NCI-H1694 treated with DMSO at 0.1 percent for 48 hours (cell line): ENCODE measurements at regions not wholly inside any gene's neighbourhood (a gene's known extent, or its start where the extent isn't known, plus 50 kb on each side); places are given as distances from the start of the nearest gene placed in this dataset.
"Not testable (repeated sequence)": the region's sequence is repeated elsewhere in the genome, so short reads cannot be mapped to it uniquely, and the experiment has no call there.

Experiments
- DNase-seq: peaks from one replicate; lab custom pipeline; 2025; lab: John Stamatoyannopoulos, UW

DNA sequence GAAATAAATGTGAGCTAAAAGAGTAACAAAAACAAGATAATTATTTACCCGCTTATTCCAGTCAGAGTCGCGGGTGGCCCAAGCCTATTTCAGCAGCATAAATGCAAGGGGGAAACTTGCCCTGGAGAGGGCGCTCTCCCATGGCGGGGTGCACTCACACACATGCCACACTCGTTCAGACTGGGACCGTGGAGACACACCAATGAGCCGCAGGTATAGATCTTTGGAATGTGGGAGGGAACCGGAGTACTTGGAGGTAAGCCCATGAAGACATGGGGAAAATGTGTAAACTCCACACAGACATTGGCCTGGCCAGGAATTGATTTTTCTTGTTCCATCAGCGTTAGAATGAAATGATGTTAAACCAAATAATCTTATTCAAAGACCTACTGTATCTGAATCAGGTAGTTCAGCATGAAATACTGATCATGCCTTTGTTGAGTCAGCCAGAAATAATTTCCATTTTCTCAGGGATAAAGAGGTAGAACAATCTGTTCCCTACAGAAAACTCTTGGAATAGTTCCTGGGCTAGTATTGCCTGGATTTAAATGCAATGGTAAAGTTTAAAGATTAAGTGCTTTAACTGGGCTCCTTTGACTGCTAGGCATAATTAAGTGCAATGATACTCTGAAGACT is 191.5 kb downstream of the MCHR2 start:
- no peak for DNase-seq

DNA sequence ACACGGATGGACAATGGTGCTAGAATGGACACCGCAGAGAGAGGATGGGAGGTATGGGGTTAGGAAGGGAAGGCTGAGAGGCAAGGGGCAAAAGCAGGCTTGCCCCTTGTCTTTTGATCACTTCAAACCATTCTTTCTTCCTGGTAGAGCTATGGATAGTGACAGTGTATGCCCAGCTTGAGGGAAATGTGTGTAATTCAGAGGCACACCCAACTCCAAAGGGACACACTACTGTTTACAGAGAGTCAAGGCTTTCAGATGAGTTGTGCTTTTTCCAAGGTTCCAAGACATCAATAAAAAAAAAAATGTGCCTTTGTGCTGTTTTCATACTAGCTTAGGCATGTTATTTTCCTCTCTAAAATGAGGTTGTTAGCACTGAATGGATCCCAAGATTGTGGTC is 185.0 kb downstream of the MCHR2 start:
- DNase-seq: no peak

DNA sequence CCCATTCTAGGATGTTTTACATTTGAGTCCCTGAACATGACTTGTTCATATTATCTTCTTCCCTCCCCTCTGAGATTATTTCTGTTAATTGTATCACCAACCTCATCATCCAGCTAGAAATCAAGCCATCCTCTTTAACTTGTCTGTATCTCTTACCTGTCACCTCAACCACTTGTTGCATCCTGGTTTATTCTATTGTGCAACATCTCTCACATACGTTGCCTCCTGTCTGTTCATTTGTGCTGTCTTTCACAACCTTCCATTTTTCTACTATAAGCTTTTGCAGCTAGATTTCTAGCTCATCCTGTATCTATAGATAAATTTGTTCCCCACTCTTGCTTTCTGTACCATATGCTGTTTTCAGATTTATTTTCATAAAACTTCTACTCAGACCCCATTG is 183.7 kb downstream of the MCHR2 start:
- no peak for DNase-seq

DNA sequence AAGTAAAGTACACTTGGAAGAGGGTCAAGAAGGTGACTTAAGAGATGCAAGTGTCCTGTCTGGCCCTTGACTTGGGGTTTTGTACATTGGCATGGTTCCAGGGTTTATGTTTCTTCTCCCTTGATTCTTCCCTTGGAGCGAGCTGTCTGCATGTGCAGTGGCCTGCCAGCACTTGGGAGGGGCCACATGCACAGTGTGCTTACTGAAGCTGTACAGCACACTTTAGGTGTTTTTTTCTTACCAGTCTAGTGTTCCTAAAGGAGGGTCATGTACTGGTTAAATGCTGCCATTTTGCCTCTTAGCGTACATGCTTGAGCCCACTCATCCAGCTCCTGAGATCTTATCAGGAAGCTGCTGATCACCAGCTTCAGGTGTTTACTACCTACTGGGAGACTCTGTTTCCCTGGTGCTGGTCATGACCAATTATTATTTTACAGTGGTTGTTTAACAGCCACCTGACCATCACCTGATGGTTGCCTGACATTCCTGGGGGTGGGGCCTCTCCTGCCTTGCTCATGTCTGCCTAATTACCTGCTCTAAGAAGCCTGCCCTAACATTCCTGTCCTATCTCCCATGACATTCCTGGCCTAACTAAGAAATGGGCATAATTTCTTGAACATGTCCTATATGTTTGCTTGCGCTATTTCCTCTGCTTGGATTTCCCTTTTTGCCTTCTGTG is 182.9 kb downstream of the MCHR2 start:
- DNase-seq: no peak

DNA sequence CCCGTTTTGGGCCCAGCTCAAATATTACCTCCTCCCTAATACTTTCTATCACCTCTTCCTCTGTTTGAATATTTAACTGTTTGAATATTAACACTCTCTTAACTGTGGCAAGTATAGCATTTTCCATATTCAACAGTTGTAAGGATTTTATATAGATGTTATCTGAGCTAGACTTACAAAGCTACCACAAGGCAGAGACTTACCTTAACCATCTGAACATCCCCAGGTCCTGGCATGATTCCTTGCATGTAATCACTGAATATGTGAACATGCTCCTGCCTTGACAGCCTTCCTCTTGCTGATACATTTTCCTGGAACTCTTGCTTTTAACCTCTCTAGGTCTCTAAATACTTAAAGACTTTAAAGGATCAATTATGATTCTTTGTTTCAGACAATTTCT is 182.4 kb downstream of the MCHR2 start:
- no peak for DNase-seq

DNA sequence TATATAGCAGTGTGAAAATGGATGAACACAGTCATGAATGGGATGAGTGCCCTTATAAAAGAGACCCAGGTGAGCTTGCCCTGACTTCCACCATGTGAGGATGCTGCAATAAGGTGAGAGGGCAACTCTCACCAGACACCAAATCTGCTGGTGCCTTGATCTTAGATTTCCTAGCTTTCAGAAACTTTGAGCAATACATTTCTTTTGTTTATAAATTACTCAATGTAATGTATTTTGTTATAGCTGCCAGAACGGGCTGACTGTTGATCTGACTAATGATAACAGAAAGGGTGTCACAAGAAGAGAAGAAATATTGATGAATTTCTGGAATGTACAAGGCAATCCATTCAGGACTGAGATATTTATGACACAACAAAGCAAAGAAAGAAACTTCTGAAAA is 180.5 kb downstream of the MCHR2 start:
- no peak for DNase-seq

DNA sequence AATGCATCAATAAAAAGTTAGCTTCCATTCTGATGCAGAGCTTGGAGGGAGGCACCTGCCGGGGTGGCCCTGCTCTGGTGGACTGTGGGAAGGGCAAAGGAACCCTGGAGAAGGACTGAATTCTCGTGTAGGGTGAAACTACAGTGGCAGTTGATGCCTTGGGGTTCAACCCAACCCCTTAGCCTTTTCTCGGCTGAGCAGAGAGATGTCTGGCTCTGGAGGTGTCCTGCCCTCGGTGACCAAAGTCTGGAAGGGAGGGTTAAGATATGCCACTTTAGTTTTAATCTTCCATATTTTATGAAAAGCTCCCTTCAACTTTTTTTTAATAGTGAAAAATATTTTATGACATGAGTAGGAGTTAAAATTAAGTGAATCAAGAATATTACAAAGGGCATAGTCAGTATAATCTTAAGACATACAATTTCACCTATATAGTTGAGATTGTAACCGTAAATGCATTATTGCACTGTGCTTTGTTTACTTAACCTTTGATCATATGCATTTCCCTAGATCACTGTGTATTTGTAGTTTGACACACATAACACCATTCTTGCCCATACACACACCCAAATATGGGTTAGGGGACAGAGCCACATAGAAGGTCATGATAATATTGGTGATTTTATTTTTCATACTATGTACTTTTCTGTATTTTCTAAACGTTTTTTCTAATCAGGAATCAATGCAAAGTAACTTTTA is 179.6 kb downstream of the MCHR2 start:
- DNase-seq: no peak

DNA sequence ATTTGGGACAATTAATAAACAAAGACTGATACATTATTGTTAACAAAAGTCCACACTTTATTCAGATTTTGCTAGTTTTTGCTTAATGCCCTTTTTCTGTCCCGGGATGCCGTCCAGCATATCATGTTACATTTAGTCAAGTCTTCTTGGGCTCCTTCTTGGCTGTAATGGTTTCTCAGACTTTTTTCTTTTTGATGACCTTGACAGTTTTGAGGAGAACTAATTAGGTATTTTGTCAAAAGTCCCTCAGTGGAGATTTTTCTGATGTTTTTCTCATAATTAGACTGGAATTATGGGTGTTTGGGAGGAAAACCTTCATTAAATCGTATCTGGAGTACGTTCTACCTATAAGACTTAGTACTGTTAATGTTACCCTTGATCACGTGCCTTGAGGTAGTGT is 177.2 kb downstream of the MCHR2 start:
- DNase-seq: no peak

DNA sequence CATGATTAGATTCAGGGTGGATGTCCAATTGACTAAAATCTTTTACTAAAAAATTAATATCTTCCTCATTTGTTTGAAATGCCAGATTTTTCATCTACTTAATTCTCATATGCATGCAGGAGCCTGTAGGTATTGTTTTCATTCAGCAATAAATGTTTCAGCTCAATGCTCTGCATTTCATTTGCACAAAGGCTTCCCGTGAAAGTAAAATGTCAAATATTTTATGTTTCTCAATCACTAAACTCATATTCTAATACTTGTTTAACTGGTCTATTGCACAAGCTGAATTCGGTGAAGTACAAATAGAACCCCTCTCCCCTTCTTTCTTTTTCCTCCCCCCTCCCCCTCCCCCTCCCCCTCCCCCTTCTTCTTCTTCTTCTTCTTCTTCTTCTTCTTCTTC is 175.9 kb downstream of the MCHR2 start:
- DNase-seq: no peak

DNA sequence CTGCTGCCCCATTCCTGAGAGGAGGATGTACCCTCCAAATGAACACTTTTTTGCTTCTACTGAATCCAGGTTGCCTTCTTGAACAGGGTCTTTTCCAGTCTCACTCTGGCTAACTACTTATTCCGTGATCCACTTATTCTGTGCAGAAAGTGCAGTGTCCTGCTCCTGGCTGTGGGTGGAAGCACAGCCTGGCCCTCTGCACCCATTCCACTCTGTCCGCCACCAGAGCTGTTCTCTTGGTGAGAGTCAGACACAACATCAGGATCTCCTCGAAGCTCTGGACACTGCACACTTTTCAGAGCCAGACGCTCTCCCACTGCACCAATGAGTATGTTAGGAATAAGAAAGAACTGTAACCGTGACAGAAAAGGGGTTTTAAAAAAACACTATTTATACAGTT is 174.2 kb downstream of the MCHR2 start:
- DNase-seq: no peak

DNA sequence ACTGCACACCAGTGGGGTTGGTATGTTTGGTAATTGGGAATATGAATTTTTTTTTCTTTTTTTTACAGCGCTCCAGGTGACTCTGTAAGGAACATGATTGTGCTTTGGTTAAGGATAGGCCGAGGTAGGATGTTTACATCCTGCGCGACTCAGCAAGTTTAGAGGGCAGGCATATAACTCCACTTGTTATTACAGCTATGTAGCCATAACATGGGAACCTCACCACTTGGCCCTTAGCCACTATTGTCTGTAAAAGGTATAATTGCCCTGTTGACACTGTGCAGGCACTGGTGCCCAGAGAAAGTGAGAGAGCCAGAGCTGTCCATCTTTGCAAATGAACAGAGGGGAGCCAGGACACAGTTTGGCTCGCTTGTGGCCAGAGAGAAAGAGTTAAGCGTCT is 172.9 kb downstream of the MCHR2 start:
- DNase-seq: no peak

DNA sequence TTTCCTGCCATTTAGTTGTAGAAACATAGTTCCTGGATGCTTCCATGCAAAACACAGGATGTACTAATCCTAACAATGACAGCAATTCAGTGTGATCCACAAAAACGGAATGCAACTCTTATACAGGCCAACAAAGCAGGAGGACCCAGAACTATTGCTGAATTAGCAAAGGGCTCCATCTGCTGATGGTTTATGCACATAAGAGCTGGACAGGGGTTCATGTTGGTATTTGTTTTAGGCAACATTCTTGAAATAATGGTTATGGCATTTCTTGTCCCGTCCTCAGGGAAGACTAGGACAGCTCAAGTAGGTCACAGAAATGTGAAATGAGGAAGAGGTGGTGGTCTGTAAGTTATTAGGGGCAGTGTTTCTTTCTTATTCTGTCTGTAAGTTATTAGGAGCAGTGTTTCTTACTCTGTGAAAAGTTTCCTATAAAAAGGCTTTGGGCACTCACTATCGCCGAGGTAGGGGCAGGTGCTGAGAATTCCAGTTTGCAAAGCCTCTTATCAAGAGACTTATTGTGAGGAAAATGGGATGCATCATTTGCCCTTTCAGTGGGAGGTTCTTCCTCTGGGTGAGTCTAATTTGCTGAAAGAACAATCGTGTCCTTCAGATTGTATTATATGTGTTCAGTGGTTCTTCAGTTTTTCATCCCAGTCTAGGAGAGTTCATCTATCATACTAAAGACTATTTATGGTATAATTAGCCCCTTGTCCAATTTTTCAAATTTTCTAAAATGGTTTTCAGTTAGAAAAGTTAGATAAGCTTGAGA is 171.1 kb downstream of the MCHR2 start:
- DNase-seq: peak; percentile 82

DNA sequence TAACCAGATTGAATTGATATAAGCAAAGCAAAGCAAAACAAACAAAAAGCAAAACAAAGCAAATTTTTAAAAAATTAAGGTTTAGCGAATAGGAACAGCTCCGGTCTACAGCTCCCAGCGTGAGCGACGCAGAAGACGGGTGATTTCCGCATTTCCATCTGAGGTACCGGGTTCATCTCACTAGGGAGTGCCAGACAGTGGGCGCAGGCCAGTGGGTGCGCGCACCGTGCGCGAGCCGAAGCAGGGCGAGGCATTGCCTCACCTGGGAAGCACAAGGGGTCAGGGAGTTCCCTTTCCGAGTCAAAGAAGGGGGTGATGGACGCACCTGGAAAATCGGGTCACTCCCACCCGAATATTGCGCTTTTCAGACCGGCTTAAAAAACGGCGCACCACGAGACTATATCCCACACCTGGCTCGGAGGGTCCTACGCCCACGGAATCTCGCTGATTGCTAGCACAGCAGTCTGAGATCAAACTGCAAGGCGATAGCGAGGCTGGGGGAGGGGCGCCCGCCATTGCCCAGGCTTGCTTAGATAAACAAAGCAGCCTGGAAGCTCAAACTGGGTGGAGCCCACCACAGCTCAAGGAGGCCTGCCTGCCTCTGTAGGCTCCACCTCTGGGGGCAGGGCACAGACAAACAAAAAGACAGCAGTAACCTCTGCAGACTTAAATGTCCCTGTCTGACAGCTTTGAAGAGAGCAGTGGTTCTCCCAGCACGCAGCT is 170.3 kb downstream of the MCHR2 start:
- not testable (repeated sequence) for DNase-seq

DNA sequence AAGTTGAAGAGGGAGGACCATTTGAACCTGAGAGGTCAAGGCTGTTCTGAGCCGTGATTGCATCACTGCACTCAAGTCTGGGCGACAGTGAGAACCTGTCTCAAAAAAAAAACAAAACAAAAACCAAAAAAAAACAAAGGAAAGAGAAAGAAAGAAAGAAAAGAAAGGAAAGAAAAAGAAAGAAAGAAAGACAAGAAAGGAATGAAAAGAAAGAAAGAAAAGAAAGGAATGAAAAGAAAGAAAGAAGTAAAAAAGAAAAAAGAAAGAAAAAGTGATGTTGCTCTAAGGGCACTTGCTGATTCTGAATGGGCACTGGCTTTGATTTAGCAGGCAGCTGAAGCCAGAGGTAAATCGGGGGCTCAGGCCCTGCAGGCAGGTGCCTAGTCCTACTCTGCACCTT is 161.0 kb downstream of the MCHR2 start:
- DNase-seq: no peak

DNA sequence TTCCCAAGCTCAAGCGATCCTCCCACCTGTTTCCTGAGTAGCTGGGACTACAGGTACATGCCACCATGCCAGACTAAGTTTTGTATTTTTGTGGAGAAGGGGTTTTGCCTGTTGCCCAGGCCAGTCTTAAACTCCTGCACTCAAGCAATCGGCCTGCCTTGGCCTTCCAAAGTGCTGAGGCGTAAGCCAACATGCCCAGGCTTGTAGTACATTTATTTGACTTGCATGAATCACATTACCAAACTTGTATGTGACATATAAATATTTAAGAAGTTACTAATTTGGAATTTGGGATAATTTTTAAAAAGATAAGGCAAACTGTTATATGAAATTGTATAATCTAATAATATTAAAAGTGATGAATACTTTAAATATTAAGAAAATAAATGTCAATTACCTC is 157.6 kb downstream of the MCHR2 start:
- no peak for DNase-seq

DNA sequence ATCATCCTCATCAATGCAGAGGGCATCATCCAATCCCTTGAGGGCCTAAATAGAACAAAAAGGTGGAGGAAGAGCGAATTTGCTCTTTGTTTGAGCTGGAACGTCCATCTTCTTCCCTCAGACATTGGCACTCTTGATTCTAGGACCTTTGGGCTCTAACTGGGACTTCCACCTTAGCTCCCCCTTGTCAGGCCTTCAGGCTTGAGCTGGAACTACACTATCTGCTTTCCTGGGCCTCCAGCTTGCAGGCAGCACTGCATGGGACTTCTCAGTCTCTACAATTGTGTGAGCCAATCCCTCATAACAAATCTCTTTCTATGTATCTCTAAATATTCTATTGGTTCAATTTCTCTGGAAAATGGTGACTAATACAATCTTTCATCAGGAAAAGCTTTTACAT is 155.4 kb downstream of the MCHR2 start:
- no peak for DNase-seq

DNA sequence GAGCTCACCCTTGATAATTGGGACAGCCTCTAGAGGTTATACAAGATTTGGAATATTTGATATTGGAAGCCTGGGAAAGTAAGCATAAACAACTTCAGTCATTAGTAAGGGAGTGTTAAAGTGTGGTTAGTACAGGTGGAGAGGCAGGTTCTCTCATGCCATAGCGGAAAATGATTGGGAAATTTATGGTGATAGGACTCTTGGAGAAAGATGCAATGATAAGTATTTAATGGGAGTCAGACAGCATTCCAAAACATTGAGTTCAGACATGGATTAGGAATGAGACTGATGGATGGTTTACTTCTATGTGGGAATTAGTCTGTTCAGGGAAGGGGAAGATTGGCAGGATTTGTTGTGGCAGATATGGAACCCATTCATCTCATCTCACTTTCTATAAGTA is 152.7 kb downstream of the MCHR2 start:
- DNase-seq: no peak

DNA sequence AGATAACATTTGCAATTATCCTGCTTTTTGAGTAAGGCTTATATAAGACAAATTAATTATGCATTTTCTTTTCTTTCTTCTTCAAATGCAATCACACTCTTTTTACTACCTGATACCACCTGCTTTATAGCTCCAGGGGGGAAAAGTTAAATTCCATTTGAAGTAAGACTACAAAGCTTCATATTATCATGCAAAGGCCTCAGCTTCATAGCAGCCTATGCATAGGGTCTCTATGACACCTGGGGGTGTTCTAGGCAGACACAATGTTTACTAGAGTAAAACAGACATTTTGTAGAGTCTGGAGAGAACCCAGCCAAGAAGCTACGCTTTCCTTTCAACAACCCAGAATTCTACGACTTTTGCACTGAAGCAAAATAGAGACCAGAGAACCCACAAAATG is 148.0 kb downstream of the MCHR2 start:
- DNase-seq: no peak

DNA sequence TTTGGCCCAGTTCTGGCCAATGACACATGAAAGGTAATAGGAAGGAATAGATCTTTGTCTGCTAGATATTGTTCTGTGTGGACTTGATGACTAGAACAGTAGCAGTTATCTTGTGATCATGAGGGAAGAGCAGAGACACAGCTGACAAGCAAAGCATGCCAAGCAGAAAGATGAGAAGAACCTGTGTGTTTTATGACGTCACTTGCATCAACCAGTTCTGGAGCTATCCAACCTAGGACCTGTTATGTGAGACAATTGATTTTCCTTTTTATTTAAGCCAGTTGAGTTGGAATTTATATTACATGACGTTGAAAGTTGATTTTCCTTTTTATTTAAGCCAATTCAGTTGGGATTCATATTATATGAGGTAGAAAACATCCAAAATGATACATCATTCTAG is 143.2 kb downstream of the MCHR2 start:
- no peak for DNase-seq

DNA sequence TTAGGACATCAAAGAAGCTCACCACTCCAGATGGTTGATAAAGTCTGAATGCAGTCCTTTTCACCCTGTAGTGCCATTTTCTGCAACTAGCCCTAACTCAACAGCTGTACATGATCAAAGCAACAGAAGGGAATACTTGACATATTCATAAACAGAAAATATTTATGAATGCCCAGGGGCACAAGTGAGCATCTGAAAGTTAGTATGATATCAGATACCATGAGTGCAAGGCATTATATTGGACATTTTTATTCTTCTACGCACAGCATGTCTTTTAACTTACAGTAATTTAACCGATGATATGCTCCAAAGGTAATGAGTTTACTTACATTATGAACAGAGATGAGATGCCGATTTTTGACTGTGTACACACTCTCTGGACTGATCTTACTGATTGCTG is 142.0 kb downstream of the MCHR2 start:
- DNase-seq: peak; percentile 51

DNA sequence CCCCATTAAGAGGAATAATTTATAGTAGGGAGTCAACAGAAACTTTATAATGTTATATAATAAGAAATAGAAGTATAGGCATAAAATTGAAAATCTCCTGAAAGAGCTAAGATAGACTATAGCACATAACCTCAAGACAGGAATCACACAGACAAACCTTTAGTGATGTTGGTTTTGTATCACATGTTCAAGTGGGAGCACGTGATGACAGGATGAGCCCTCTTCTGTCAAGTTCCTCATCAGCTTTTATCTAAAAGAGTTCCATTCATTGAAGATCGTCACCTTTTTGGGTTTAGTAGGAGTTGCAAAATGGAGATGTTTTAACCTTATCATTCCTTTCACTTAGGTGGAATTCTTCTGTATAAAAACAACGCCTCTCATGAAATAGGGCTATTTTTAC is 127.0 kb downstream of the MCHR2 start:
- DNase-seq: no peak

DNA sequence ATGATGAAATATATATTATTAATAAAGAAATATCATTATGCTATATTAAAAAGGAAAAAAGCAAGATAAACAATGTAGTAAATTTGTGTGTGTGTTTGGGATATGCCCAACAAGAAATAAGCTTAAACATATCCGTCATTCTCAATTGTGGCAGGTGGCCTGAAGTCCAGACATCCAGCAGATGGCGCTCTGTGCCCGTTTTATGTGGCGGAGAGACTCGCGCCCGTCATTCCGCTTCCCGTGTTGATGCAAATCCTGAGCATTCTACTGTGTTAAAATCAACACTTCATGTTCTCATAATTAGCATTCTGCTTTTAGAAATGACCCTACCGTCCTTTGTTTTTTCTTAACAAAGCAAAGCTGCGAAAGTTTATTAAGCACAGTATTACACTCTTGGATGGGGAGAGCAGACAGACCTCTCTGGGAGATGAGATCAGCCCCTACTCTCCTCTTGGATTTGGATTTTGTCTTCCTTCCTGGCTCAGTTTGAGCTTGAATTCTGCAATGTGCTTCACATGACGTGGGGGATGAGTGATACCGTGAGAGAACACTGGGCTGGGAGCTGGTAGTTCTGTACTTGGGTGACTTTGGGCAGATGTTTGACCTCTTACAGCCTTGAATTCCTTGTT is 125.8 kb downstream of the MCHR2 start:
- DNase-seq: peak; percentile 86
